WTC11 (cell line): ENCODE measurements at regions not wholly inside any gene's neighbourhood (a gene's known extent, or its start where the extent isn't known, plus 50 kb on each side); places are given as distances from the start of the nearest gene placed in this dataset.

Experiments used
- ATAC-seq: fragments of 200-7000 bp; cut with Tn5 transposase; 2 replicates; pipeline ENCODE4 v1.10.0; 2021; ENCODE audit warnings: mild to moderate bottlenecking, moderate library complexity
- CTCF ChIA-PET: fragments of 300-600 bp; sonication (Branson Sonifier 250); formaldehyde crosslinking; loops from one replicate; lab custom pipeline; 2021; ENCODE audit warnings: antibody characterized with exemption; lab: Charles Lee
- POLR2A ChIA-PET: fragments of 350-600 bp; sonication (Branson Sonifier 250); formaldehyde crosslinking; loops from one replicate; lab custom pipeline; 2021; ENCODE audit warnings: antibody characterized with exemption; lab: Charles Lee
- DNase-seq: peaks from one replicate; pipeline ENCODE4 v3.0.0; 2021; ENCODE audit warnings: low spot score
- H3K27ac Mint-ChIP-seq: 2 replicates; pipeline ENCODE4 v1.8.0; 2021; ENCODE audit warnings: mixed read lengths
- H3K27me3 Mint-ChIP-seq: 2 replicates; pipeline ENCODE4 v1.8.0; 2021; ENCODE audit warnings: low read depth, mild to moderate bottlenecking, moderate library complexity, mixed read lengths
- H3K36me3 Mint-ChIP-seq: 2 replicates; pipeline ENCODE4 v1.8.0; 2021; ENCODE audit warnings: mixed read lengths
- H3K4me1 Mint-ChIP-seq: 2 replicates; pipeline ENCODE4 v1.8.0; 2022; ENCODE audit warnings: mixed read lengths
- H3K4me3 Mint-ChIP-seq: 2 replicates; pipeline ENCODE4 v1.8.0; 2021; ENCODE audit warnings: mild to moderate bottlenecking, moderate library complexity, mixed read lengths
- H3K9me3 Mint-ChIP-seq: 2 replicates; pipeline ENCODE4 v1.8.0; 2021; ENCODE audit warnings: mixed read lengths
- AR ChIP-seq: fragments of 250-450 bp; sonication (Bioruptor Pico); IDR thresholded peaks from 2 replicates; pipeline ENCODE4 v1.9.0; 2021; ENCODE audit warnings: mild to moderate bottlenecking
- ATF3 ChIP-seq: sonication (generic); formaldehyde crosslinking; conservative IDR thresholded peaks from 2 replicates; pipeline ENCODE4 v1.8.1; 2022; ENCODE audit warnings: mild to moderate bottlenecking, missing genetic modification reagents
- CREM ChIP-seq: sonication (generic); formaldehyde crosslinking; IDR thresholded peaks from 2 replicates; pipeline ENCODE4 v1.8.1; 2022; ENCODE audit warnings: mild to moderate bottlenecking, missing genetic modification reagents, moderate library complexity
- E2F5 ChIP-seq: sonication (generic); formaldehyde crosslinking; IDR thresholded peaks from 2 replicates; pipeline ENCODE4 v1.8.1; 2022; ENCODE audit warnings: mild to moderate bottlenecking, moderate library complexity, missing genetic modification reagents
- ERG ChIP-seq: fragments of 250-450 bp; sonication (Bioruptor Pico); IDR thresholded peaks from 2 replicates; pipeline ENCODE4 v1.8.0; 2021; ENCODE audit warnings: mild to moderate bottlenecking
- GABPB1 ChIP-seq: sonication (generic); formaldehyde crosslinking; IDR thresholded peaks from 2 replicates; pipeline ENCODE4 v1.8.1; 2023; ENCODE audit warnings: mild to moderate bottlenecking, missing genetic modification reagents
- GTF2I ChIP-seq: fragments of 250-450 bp; sonication (Bioruptor Pico); conservative IDR thresholded peaks from 2 replicates; pipeline ENCODE4 v1.4.0; 2021; ENCODE audit warnings: mild to moderate bottlenecking
- HMGA2 ChIP-seq: fragments of 250-450 bp; sonication (Bioruptor Pico); IDR thresholded peaks from 2 replicates; pipeline ENCODE4 v1.4.0; 2021; ENCODE audit warnings: mild to moderate bottlenecking, moderate library complexity
- JUN ChIP-seq: sonication (generic); formaldehyde crosslinking; IDR thresholded peaks from 2 replicates; pipeline ENCODE4 v1.8.0; 2023; ENCODE audit warnings: mild to moderate bottlenecking, missing genetic modification reagents
- MAX ChIP-seq: sonication (generic); formaldehyde crosslinking; IDR thresholded peaks from 2 replicates; pipeline ENCODE4 v1.8.0; 2022; ENCODE audit warnings: mild to moderate bottlenecking, missing genetic modification reagents
- MXD4 ChIP-seq: fragments of 250-450 bp; sonication (Bioruptor Pico); IDR thresholded peaks from 2 replicates; pipeline ENCODE4 v1.8.0; 2021; ENCODE audit warnings: mild to moderate bottlenecking, moderate library complexity, borderline replicate concordance
- NFYB ChIP-seq: sonication (generic); formaldehyde crosslinking; conservative IDR thresholded peaks from 2 replicates; pipeline ENCODE4 v1.8.0; 2022; ENCODE audit warnings: low read depth, missing genetic modification reagents
- ZNF281 ChIP-seq: sonication (generic); formaldehyde crosslinking; IDR thresholded peaks from 2 replicates; pipeline ENCODE4 v1.8.0; 2023; ENCODE audit warnings: mild to moderate bottlenecking, missing genetic modification reagents
- ZNF317 ChIP-seq: sonication (generic); formaldehyde crosslinking; IDR thresholded peaks from 2 replicates; pipeline ENCODE4 v1.8.1; 2023; ENCODE audit warnings: low read depth, mild to moderate bottlenecking, moderate library complexity, missing genetic modification reagents, borderline replicate concordance
- TF ChIP-seq, protein P1 (sequence below): fragments of 250-450 bp; sonication (Bioruptor Pico); IDR thresholded peaks from 2 replicates; pipeline ENCODE4 v2.1.2; 2022; ENCODE audit warnings: mild to moderate bottlenecking, moderate library complexity

DNA sequence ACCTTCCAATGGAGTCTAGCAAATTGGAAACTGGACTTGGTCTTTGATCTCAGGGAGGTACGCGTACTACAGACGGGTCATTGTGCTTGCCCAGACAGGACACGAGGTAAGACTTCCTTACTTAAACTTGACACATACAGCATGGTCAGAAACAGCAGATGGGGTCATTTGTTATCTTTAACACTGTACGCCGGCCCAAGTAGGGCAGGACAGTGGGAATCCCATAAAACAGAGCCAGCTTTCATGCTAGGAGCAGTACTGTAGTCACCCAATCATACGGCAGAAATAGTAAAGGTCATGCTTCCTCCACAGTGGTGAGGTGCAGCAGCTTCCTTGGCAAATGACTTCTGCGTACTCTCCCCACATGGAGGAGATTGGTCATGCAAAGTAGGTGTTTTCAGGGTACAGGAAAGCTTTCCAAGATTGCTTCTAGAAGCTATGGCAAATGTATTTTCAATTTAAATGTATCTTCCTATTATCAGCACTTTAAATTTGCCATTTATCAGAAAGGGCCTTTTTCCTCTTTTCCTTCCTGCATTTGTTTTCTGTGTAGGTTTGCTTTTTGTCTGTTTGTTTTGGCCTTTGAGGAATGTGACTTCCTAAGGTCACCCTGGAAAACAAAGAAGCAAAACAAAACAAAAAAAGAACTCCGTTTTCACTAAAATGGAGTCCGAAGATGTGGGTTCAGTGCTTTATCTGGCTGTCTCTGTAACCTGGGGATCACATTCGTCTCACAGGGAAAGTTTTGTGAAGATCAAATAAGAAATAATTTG is 74.0 kb upstream of the DSG1 start:
- DNase-seq, result no peak
- peaks cover 59% of the 10 kb centered on the region for H3K4me1 Mint-ChIP-seq
- ChIA-PET CTCF (interaction anchor here (1.3 kb wide), 1 partner anchor 37 kb away, joined by 3 read pairs; no protein-coding TSS in a partner anchor), POLR2A (no interaction called here)
- TF ChIP-seq GABPB1 (peak; percentile 28; the same call in 1 of the 2 replicates), NFYB (CRISPR knock-in tag) (no peak)
- ATAC-seq, result peak; percentile 22; the same call in 1 of the 2 replicates
- H3K27ac Mint-ChIP-seq, result peak overlapping the region; percentile 76; the same call in 1 of the 2 replicates
- no peaks in the 10 kb centered on the region for H3K9me3 Mint-ChIP-seq
- no peaks in the 10 kb centered on the region for H3K27me3 Mint-ChIP-seq
- H3K36me3 Mint-ChIP-seq, result no peaks in the 10 kb centered on the region
- H3K4me3 Mint-ChIP-seq, result no peak overlapping the region

- H3K27ac Mint-ChIP-seq, result peak overlapping the region; percentile 54; the same call in 1 of the 2 replicates
Measured at GRCh38 chr18:31244771-31245394, 73.1 kb upstream of the DSG1 start.

DNA sequence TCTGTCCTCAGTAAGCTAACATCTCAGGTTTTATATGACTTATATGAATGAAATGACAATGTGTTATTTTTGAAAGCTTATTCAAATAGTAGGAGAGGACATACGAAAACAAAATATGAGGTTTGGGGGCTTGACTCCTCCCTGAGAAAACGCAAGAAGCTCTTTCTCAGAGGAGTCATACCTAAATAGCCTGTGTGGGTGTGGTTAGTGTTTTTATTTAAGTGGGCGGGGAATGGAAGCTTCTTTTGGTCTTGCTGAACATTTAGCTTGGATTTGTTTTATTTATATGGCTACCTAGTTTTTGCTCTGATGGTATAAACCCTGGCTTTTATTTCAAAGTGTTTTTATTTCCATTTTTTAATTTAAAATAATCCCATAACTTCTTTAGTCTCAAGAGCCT is 72.1 kb upstream of the DSG1 start:
- ATAC-seq, result no peak
- no peak overlapping the region for H3K27ac Mint-ChIP-seq
- ChIA-PET CTCF (no interaction called here), POLR2A (no interaction called here)
- no peak overlapping the region for H3K4me3 Mint-ChIP-seq
- H3K9me3 Mint-ChIP-seq, result no peaks in the 10 kb centered on the region
- peaks cover 61% of the 10 kb centered on the region for H3K4me1 Mint-ChIP-seq
- no peaks in the 10 kb centered on the region for H3K36me3 Mint-ChIP-seq
- DNase-seq, result no peak
- no peaks in the 10 kb centered on the region for H3K27me3 Mint-ChIP-seq
- TF ChIP-seq, protein P1, sequence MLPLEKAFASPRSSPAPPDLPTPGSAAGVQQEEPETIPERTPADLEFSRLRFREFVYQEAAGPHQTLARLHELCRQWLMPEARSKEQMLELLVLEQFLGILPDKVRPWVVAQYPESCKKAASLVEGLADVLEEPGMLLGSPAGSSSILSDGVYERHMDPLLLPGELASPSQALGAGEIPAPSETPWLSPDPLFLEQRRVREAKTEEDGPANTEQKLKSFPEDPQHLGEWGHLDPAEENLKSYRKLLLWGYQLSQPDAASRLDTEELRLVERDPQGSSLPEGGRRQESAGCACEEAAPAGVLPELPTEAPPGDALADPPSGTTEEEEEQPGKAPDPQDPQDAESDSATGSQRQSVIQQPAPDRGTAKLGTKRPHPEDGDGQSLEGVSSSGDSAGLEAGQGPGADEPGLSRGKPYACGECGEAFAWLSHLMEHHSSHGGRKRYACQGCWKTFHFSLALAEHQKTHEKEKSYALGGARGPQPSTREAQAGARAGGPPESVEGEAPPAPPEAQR (CRISPR knock-in tag), result no peak
- TF ChIP-seq ATF3 (no peak), JUN (CRISPR knock-in tag) (no peak), MAX (CRISPR knock-in tag) (no peak), ZNF317 (CRISPR knock-in tag) (no peak), ZNF281 (CRISPR knock-in tag) (no peak), GTF2I (CRISPR knock-in tag) (no peak)

More at GRCh38 chr18:31244771-31245394, 73.1 kb upstream of the DSG1 start:
- CTCF ChIA-PET, result interaction anchor here (1.3 kb wide), 1 partner anchor 38 kb away, joined by 3 read pairs; no protein-coding TSS in a partner anchor
- peaks cover 59% of the 10 kb centered on the region for H3K4me1 Mint-ChIP-seq
- H3K4me3 Mint-ChIP-seq, result no peak overlapping the region
- POLR2A ChIA-PET, result interaction anchor here (0.7 kb wide), 1 partner anchor 166 kb away, joined by 3 read pairs; no protein-coding TSS in a partner anchor
- no peaks in the 10 kb centered on the region for H3K27me3 Mint-ChIP-seq
- DNase-seq (no peak), ATAC-seq (no peak; the same call in 1 of the 2 replicates)
- H3K36me3 Mint-ChIP-seq, result no peaks in the 10 kb centered on the region
- no peaks in the 10 kb centered on the region for H3K9me3 Mint-ChIP-seq
- TF ChIP-seq CREM (CRISPR knock-in tag) (no peak), HMGA2 (CRISPR knock-in tag) (no peak), E2F5 (no peak), AR (CRISPR knock-in tag) (no peak), ERG (CRISPR knock-in tag) (no peak), JUN (CRISPR knock-in tag) (no peak), MXD4 (CRISPR knock-in tag) (no peak)
